UCSD-AML1 (cell line): ENCODE measurements at regions not wholly inside any gene's neighbourhood (a gene's known extent, or its start where the extent isn't known, plus 50 kb on each side); places are given as distances from the start of the nearest gene placed in this dataset.

Experiments used
- DNase-seq: peaks from one replicate; lab custom pipeline; 2025; ENCODE audit not compliant: unreplicated experiment; lab: John Stamatoyannopoulos, UW

- DNase-seq = no peak
Measured at GRCh38 chr14:98167275-98167674, 1104.7 kb downstream of the BCL11B start.

DNA sequence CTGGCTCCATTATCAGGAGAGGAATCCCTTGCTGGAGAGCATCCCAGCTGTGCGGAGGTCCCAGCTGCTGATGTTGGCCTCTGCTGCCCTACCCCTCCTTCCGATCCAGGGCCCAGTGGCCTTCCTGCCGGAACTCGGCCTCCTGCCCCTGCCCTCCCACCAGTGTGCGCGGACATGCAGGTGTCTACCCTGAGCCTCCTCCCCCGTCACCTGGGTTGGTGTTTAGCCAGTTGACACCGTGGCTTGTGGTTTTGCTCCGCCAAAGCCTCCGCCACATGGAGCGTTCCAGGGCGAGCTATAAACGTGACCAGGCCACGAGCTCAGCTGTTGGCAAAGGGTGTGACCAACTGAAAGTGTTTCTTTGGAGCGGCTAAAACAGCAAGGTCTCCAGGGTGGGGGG is 1104.3 kb downstream of the BCL11B start:
- no peak for DNase-seq

DNA sequence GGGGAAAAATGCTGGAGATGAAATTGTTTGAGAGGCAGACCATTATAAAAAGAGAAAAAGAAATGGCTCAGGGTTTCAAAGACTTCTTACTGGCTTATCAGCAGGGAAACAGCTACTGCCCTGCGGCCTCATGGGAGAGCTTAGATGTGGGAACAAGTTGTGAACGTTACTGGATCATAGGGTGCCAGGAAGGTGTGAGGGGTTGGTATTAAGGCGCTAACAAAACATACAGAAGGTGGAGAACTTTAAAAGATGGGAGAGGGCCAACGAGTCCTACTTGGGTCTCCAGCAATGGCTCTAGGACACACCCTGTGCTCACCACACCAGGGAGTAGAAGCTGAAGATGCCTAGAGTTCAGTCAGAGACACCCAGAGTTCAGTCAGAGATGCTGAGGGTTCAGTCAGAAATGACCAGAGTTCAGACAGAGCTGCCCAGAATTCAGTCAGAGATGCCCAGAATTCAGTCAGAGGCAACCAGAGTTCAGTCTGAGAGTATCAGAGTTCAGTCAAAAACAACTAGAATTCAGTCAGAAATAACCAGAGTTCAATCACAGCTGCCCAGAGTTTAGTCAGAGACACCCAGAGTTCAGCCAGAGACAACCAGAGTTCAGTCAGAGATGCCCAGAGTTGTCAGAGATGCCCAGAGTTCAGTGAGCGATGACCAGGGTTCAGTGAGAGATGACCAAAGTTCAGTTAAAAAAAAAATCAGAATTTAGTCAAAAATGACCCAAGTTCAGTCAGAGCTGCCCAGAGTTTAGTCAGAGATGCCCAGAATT is 1103.6 kb downstream of the BCL11B start:
- DNase-seq = no peak

- no peak for DNase-seq
Measured at GRCh38 chr14:98169170-98169587, 1102.8 kb downstream of the BCL11B start.

- DNase-seq = no peak
Measured at GRCh38 chr14:98170575-98170974, 1101.4 kb downstream of the BCL11B start.

- no peak for DNase-seq
Measured at GRCh38 chr14:98171654-98172053, 1100.3 kb downstream of the BCL11B start.

DNA sequence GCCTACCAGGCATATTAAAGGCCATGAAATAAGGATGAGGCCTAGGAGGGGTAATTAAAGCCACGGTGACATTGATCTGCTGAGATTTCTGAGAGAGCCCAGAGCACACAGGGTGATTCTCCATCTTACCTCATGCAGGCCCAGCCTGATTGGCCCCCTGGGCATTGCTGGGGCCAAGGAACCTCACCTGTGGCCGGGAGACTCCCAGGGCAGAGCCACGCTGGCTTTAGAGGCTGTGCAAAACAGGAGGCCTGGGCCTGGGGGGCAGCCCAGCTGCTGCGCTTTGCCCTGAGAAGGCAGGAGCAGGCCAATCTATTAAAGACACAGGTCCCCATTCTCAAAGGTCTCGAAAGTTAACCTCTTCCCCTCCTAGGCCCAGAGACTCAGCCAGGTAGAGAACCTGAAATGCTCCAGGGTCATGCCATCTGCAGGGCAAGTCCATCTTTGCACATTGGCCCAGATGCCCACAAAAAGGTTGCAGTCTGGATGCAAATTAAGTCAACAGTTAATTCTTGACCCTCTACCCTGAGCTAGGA is 1099.7 kb downstream of the BCL11B start:
- DNase-seq = no peak

DNA sequence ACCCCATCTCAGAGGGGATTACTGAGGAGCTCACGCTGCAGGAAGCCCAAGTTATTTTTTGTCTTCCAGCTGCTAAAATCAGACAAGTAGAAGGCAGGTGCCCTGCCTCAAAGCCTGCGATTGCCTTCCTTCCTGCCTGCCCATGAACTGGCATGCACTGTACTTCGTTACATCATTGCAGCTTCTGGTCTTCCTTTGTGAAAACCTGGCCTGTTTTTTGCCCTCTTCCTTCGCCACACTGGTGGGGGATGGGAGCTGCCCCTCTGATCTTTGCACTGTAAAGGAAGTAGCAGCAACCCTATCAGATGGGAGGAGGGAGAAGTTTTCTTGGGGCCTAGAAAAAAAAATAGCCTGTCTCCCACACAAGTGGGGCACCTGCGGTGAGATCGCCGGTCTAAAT is 1098.7 kb downstream of the BCL11B start:
- DNase-seq = no peak

GRCh38 chr14:98174041-98174440 is 1098.0 kb downstream of the BCL11B start:
- no peak for DNase-seq

DNA sequence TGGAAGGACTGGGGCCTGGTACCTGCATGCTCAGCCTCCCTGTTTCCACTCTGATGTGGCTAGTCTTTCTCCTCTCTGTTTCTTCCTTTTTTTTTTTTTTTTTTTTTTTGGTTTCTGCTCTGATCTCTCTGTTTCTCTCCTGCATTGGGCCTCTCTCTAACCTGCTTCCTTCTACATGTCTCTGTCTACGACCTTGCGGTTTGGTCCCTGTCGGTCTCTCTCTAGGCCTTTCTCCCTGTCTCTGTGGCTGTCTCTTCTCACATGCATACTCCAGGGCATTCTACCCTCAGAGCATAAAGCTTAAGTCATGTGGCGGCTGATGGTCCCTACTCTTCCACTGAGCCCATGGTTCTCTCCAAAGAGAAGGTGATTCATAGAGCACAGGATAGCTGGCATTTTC is 1096.6 kb downstream of the BCL11B start:
- no peak for DNase-seq

GRCh38 chr14:98175881-98176280 is 1096.1 kb downstream of the BCL11B start:
- no peak for DNase-seq

GRCh38 chr14:98176892-98177291 is 1095.1 kb downstream of the BCL11B start:
- DNase-seq = no peak

DNA sequence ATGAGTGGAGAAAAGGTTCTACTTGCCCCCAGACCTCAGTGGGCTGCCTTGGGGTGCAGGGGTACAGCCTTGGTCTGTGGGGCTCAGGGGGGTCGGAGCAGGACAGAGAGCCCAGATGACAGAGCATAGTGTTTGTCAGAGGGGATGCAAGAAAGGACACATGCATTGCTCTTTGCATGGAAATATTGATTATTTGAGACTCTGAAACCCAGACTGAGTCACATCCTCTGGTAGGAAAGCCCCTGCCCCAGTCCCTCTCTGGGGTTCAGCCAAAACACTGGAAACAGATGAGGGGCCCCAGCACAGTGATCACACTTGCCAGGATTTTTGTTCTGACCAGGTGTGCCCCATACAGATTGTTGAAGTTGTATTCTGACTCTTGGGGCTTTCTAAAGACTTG is 1094.4 kb downstream of the BCL11B start:
- DNase-seq = no peak

- no peak for DNase-seq
Measured at GRCh38 chr14:98181241-98181640, 1090.8 kb downstream of the BCL11B start.

DNA sequence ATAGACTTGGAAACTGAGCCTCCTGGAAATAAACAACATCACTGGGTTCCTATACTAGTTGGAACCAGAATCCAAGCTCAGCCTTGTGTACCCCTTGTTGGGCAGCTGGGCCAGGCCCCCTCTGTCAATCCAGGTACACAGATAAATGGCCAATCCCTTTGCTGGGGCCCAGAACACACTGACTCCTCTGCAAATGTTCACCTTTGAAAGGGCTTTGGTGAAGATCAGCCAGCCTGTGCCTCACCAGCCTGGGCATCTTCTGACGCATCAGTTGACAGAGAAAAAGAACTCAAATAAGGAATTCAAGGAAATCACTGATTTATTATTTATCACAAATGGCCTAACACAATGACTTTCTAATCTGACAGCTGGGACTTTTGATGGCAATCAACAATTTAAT is 1090.2 kb downstream of the BCL11B start:
- DNase-seq = no peak

- no peak for DNase-seq
Measured at GRCh38 chr14:98182393-98183055, 1089.5 kb downstream of the BCL11B start.

- no peak for DNase-seq
Measured at GRCh38 chr14:98183556-98183955, 1088.4 kb downstream of the BCL11B start.

DNA sequence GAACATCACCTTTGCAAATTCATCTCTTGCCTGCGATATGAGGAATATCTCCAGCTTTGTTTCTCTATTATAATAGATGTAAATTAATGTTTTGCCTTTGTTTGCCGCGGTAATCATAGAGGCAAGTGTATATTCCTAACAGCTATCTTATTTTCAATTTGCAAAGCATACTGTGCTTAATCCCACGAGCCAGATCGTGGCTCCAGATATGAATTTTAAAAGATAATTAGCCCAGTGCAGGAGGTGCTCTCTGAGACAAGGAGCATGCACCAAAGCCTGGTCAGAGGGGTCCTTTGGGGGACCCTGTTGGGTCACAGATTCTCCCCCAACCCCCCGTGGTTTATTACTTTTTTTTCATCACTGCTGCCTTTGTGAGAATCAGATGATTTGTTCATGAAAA is 1087.5 kb downstream of the BCL11B start:
- DNase-seq = no peak

- no peak for DNase-seq
Measured at GRCh38 chr14:98185036-98185435, 1087.0 kb downstream of the BCL11B start.

GRCh38 chr14:98186140-98186539 is 1085.9 kb downstream of the BCL11B start:
- no peak for DNase-seq

DNA sequence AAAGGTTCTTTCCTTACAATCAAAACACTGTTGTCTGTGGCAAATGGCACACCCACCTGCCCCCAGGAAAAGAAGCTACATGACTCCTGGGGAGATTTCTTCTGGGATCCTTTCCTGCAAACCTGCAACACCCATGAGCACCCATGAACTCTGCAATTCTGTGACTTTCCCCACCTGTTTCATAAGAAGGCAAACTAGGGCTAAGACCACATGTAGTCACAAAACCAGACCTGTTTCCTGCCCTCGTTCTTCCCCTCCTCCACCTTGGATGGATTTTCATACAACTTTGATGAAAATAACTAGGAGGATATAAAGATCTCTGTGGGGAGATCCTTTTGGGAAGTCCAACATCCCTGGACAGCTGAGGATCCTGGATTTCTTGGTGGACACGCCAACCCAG is 1084.7 kb downstream of the BCL11B start:
- no peak for DNase-seq

DNA sequence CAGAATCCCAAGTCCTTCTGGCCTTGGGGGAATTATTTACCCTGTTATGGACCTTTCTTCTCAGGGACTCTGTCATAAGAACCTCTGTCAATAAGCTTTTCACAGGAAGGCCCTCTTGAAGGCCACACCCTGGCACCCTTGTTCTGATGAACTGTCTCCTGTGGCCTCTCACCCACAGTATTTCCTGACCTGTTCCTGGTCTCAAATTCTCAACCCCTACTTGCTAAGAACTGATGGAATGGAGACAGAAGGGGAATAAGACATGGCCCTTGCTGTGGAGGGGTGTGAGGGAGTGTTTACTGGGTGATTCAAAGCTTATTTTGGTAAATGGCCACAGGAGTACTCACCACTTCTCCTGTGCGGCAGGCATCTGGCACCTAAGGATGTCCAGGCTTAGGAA is 1082.9 kb downstream of the BCL11B start:
- DNase-seq = no peak
